IPS DF 4.7 (cell line): ENCODE measurements at regions not wholly inside any gene's neighbourhood (a gene's known extent, or its start where the extent isn't known, plus 50 kb on each side); places are given as distances from the start of the nearest gene placed in this dataset.
A peak's percentile ranks its signal among the peaks of the same experiment; 100 is the strongest.
"Not testable (repeated sequence)": the region's sequence is repeated elsewhere in the genome, so short reads cannot be mapped to it uniquely, and the experiment has no call there.

Source experiments
- DNase-seq: peaks from one replicate; pipeline ENCODE4 v3.0.0-alpha.2; 2013; ENCODE audit warnings: low spot score; ENCODE audit errors: extremely low read depth

DNA sequence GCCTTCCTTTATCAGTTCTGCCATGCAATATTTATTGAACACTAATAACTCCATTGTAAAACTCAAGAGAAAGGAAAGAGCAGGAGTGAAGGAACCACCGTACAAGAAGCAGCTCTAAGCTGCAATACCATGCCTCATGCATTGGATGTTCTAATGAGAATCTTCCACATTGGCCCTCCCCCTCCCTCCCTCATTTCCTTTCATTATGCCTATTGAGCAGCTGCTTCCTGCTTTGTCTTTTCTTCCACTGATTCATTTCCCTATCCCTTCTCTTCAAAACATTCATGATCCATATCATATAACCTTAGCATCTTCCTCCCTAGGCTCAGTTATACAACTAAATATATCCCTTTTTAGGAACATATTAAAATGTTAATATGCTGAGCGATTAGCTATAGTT, 698.7 kb upstream of the GOLIM4 start:
- no peak for DNase-seq

- peak; percentile 25 for DNase-seq
Measured at GRCh38 chr3:168782193-168782592, 686.5 kb upstream of the GOLIM4 start.

- DNase-seq, result not testable (repeated sequence)
Measured at GRCh38 chr3:168779970-168780645, 684.4 kb upstream of the GOLIM4 start.

DNA sequence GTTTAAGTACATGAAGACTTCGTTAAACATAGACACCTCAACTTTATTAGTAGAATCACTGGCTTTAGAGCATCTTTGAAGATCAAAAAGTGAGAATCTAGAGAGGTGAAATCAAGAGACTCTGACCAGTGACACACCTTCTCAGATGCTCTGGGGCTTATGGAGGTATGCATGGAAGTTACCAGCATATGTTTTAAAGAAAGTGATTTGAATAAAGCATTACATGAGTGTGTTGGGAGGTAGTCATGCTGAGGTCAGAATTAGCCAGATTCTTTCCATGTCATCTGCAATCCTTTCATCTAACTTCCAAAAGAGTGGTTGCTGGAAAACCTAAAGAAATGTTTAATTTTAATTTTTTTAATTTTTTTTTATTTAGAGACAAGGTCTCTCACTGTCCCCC, 658.0 kb upstream of the GOLIM4 start:
- DNase-seq, result no peak

GRCh38 chr3:168752339-168752738, 656.6 kb upstream of the GOLIM4 start:
- no peak for DNase-seq

DNA sequence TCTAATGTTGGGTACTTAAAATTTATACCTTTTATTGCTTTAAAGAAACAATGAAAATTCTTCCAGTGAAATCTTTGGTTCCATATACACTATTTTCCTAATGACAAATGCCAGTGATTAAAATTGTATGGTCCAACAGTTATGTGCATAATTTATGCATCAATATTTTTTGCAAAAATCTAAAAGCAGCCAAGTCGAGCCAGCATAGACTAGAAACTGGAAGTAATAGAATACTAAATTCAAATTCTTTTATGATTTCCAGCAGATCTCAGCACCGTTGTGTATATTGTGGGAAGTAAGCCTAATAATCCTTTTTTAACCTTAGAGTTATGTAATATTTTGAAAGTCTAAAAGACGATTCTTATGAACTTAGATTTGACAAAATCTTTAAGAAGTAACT, 652.0 kb upstream of the GOLIM4 start:
- no peak for DNase-seq

- no peak for DNase-seq
Measured at GRCh38 chr3:168738527-168739325, 643.0 kb upstream of the GOLIM4 start.

GRCh38 chr3:168736202-168736601, 640.5 kb upstream of the GOLIM4 start:
- no peak for DNase-seq

DNA sequence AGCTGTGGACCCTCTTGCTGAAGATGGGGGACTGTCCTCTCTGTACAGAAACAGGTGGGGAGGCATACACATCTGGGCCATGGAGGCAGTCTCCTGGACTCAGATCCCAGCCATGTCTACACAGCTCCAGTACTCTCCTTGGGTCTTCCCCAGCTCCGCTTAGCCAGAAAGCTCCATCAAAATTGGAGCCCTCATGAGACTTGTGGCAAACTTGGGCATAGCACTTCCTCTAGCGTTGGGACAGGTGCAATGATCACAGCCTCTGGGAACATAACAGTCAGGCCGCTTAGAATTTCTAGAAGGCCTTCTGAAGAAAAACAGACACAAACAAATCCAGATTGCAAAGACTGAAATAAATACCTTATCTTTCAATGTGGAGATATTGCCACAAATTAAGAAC, 634.3 kb upstream of the GOLIM4 start:
- no peak for DNase-seq

- no peak for DNase-seq
Measured at GRCh38 chr3:168722091-168722490, 626.4 kb upstream of the GOLIM4 start.

GRCh38 chr3:168714609-168715240, 619.0 kb upstream of the GOLIM4 start:
- DNase-seq, result no peak

- DNase-seq, result no peak
Measured at GRCh38 chr3:168709073-168709472, 613.3 kb upstream of the GOLIM4 start.

- DNase-seq, result no peak
Measured at GRCh38 chr3:168707900-168708299, 612.2 kb upstream of the GOLIM4 start.

DNA sequence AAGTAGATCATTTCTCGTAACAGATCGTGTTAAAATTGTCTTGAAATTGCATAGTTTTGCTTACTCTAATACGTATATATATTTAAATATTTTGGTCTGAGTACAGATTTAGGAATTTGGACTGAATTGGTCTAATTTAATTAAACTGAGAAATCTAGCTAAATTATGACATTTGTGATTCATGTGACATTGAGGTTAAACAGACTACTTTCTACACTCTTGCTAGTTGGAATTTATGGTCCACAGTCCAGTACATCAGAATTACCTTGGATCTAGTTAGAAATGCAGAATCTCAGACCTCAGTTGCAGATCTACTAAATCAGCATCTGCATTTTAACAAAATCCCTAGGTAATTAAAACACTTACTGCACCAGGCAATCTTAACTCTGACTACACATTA, 609.7 kb upstream of the GOLIM4 start:
- DNase-seq, result no peak

GRCh38 chr3:168696051-168696450, 600.3 kb upstream of the GOLIM4 start:
- DNase-seq, result no peak

DNA sequence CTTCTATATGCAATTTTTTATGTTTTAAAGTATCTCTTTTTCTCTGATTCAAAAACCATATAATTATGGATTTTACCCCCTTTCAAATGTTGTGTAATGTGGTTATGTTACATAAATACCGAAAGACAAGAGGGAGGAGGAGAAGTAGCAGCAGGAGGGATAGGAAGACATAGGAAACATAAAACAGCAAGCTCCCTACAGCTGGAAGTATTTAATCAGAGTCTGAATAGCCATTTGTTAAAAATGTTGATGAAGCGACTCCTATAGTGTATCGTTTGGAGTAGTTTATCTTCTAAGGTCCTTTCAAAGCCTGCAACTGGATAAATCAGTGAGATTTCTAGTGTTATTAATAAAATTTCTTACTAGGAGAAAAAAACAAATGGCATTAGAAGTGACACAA, 598.1 kb upstream of the GOLIM4 start:
- DNase-seq, result no peak

- DNase-seq, result no peak
Measured at GRCh38 chr3:168688267-168688666, 592.5 kb upstream of the GOLIM4 start.

DNA sequence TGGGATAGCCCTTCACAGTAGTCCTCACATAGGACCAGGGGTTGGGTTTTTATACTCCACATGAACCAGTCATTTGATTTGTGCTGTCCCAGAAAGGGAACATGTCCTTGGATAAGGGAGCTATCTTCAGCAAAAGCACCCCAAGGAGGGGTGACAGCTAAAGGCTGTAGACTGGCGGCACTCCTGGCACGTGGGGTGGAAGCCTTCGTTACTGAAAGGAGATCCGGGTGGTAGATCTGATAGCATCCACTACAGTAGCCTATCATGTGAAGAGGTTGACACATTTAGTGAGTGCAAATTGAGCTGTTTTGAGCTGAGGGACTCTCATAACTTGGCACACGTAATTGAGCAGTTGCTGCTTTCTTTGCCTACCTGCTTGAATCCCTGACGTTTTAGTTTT, 588.8 kb upstream of the GOLIM4 start:
- DNase-seq, result no peak

GRCh38 chr3:168678730-168679129, 583.0 kb upstream of the GOLIM4 start:
- no peak for DNase-seq

- no peak for DNase-seq
Measured at GRCh38 chr3:168671091-168671490, 575.4 kb upstream of the GOLIM4 start.

DNA sequence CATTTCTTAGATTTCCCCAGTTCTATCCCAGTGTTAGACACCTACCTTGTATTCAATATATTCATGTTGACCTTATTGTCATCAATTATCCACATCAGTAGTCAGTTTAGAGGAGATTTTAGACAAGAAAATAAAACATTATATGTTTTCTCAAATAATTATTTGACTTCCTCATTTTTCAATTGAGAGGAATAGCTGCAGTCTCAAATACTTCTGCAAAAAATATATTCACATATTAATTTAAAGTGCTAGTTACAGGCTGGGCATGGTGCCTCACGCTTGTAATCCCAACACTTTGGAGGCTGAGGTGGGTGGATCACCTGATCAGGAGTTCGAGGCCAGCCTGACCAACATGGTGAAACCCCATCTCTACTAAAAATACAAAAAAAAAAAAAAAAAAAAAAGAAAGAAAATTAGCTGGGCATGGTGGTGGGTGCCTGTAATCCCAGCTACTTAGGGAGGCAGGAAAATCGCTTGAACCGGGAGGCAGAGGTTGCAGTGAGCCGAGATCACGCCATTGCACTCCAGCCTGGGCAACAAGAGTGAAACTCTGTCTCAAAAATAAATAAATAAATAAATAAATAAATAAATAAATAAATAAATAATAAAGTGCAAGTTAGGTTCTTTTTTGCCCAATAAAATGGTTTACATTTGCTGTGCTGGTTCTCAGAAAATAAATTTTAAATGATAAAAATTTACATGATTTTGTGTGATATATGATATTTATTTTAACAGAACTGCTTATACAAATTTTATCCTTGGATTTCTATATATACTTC, 565.3 kb upstream of the GOLIM4 start:
- DNase-seq, result not testable (repeated sequence)

- DNase-seq, result no peak
Measured at GRCh38 chr3:168659015-168659414, 563.3 kb upstream of the GOLIM4 start.
